ENCODE measurements at regions not wholly inside any gene's neighbourhood (a gene's known extent, or its start where the extent isn't known, plus 50 kb on each side); places are given as distances from the start of the nearest gene placed in this dataset.

- TF ChIP-seq POLR2AphosphoS5 (IDR thresholded peaks at IDR 0.05; ENCODE audit: low read depth, low read length) (no peak), REST (IDR thresholded peaks at IDR 0.05; ENCODE audit: insufficient read depth in 1 of 2, low read depth in 2 of 2, low read length in 2 of 2) (no peak)
Observed at GRCh38 chr4:104596189-104596588, 101.5 kb upstream of the CXXC4 start.

Data from PFSK-1 (cell line).